BLaER1 (cell line): ENCODE measurements at regions not wholly inside any gene's neighbourhood (a gene's known extent, or its start where the extent isn't known, plus 50 kb on each side); places are given as distances from the start of the nearest gene placed in this dataset.

Experiments used
- H3K27ac ChIP-seq: shearing (Covaris generic); formaldehyde crosslinking; 2 replicates; pipeline ENCODE4 v1.8.1; 2022
- H3K27me3 ChIP-seq: shearing (Covaris generic); formaldehyde crosslinking; 2 replicates; pipeline ENCODE4 v1.8.1; 2022
- H3K36me3 ChIP-seq: shearing (Covaris generic); formaldehyde crosslinking; 2 replicates; pipeline ENCODE4 v1.8.1; 2022
- H3K4me1 ChIP-seq: shearing (Covaris generic); formaldehyde crosslinking; 2 replicates; pipeline ENCODE4 v1.8.1; 2022
- H3K4me2 ChIP-seq: shearing (Covaris generic); formaldehyde crosslinking; 2 replicates; pipeline ENCODE4 v1.8.1; 2022
- H3K4me3 ChIP-seq: shearing (Covaris generic); formaldehyde crosslinking; 2 replicates; pipeline ENCODE4 v1.8.1; 2022
- H3K9ac ChIP-seq: shearing (Covaris generic); formaldehyde crosslinking; 2 replicates; pipeline ENCODE4 v1.8.1; 2022
- H3K9me3 ChIP-seq: shearing (Covaris generic); formaldehyde crosslinking; 2 replicates; pipeline ENCODE4 v1.8.1; 2022
- H4K20me1 ChIP-seq: shearing (Covaris generic); formaldehyde crosslinking; 2 replicates; pipeline ENCODE4 v1.8.1; 2022
- Cebpa-rat ChIP-seq: shearing (Covaris generic); IDR thresholded peaks from 2 replicates; pipeline ENCODE4 v1.8.1; 2022

DNA sequence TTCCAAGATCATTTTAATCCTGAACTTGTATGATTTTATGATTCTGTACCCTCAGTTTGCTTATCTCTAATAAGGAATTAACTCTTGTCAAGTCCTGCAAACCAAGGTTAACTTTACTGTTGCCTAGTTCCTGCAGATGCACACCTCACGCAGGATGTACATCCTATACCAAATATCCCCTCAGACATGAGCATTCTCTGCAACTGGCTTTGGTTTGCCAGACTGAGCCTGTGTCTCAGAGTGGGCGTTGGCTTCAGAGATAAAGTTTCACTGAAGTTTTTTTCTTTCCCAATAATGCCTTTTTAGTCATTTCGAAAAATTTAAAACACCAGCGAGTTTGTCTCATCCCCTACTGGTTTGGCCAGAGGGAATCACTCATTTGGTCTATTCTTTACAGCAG, 173.9 kb downstream of the NR2F2 start:
- Histone ChIP-seq H3K4me2 (no peak overlapping the region), H3K9ac (no peak overlapping the region), H3K27ac (no peak overlapping the region), H3K27me3 (no peaks in the 10 kb centered on the region), H3K36me3 (no peaks in the 10 kb centered on the region), H3K9me3 (no peaks in the 10 kb centered on the region), H3K4me1 (no peaks in the 10 kb centered on the region), H4K20me1 (no peaks in the 10 kb centered on the region), H3K4me3 (no peak overlapping the region)
- TF ChIP-seq Cebpa-rat, result no peak

DNA sequence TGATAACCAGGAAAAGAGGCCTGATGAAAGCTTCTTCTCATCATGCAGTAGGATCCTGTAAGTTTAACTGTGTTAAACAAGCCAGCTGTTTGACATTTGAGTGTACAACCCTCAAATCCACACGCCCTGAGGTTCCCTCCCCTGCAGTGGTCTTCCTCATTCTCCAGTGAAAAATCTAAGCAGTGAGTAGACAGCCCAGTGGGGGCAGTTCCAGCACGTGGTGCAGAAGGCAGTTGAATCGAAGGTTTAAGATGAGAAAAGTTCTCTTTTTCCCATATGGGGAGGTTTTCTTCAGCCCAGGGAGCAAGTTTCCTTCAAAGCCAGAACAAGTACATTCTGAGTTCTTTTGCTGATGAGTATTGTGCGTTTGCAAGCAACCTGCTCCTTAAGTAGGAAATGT, 174.5 kb downstream of the NR2F2 start:
- Histone ChIP-seq H3K4me3 (no peak overlapping the region), H3K4me2 (no peak overlapping the region), H3K9ac (no peak overlapping the region), H3K27ac (no peak overlapping the region), H3K4me1 (no peaks in the 10 kb centered on the region), H4K20me1 (no peaks in the 10 kb centered on the region), H3K27me3 (no peaks in the 10 kb centered on the region), H3K9me3 (no peaks in the 10 kb centered on the region), H3K36me3 (no peaks in the 10 kb centered on the region)
- TF ChIP-seq Cebpa-rat, result no peak

DNA sequence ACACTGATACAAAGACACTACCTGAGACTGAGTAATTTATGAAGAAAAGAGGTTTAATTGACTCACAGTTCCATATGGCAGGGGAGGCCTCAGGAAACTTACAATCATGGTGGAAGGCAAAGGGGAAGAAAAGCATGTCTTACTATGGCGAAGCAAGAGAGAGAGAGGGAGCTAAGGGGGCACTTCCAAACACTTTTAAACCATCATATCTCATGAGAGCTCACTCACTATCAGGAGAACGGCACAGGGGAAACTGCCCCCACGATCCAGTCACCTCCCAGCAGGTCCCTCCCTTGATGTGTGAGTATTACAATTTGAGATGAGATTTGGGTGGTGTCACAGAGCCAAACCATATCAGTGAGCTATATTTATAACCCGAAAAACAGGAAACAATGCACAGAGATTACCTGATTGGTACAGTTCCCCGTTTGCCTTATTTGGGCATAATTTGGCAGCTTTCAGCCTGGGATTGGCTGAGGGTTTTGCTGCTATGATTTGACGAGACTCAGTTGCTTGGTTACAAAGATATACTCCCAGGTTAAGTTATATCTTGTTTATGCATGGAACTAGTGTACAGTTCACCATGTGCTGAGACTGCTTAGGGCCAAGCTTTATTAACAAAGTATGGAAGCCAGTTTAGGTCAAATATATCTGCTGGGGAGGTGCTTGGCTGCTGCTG, 184.2 kb downstream of the NR2F2 start:
- Histone ChIP-seq H3K4me3 (no peak overlapping the region), H3K4me2 (no peak overlapping the region), H4K20me1 (no peaks in the 10 kb centered on the region), H3K36me3 (no peaks in the 10 kb centered on the region), H3K27ac (no peak overlapping the region), H3K9ac (no peak overlapping the region), H3K27me3 (no peaks in the 10 kb centered on the region), H3K9me3 (no peaks in the 10 kb centered on the region), H3K4me1 (no peaks in the 10 kb centered on the region)
- no peak for TF ChIP-seq Cebpa-rat

DNA sequence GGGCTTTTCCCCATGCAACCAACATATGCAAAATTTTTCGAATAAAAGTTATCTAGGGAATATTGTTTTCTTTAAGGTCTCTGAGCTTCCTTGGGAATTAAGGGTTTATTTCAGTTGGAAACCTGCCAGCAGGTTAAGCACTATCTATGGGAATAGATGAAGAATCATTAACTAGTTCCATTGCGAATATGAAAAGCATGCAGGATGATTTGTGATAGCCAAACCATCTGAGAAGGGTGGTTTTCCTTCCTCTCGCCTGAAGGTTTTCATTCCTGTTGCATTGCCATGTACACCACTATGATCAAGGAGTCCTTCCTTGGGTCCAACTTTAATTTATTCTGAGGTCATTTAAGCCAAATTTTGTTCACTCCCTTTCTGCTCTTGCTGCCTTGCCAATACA, 184.9 kb downstream of the NR2F2 start:
- H3K9ac ChIP-seq, result no peak overlapping the region
- H3K9me3 ChIP-seq, result no peaks in the 10 kb centered on the region
- H4K20me1 ChIP-seq, result no peaks in the 10 kb centered on the region
- H3K4me3 ChIP-seq, result no peak overlapping the region
- TF ChIP-seq Cebpa-rat, result no peak
- no peaks in the 10 kb centered on the region for H3K36me3 ChIP-seq
- H3K4me2 ChIP-seq, result no peak overlapping the region
- H3K27ac ChIP-seq, result no peak overlapping the region
- H3K4me1 ChIP-seq, result no peaks in the 10 kb centered on the region
- no peaks in the 10 kb centered on the region for H3K27me3 ChIP-seq

DNA sequence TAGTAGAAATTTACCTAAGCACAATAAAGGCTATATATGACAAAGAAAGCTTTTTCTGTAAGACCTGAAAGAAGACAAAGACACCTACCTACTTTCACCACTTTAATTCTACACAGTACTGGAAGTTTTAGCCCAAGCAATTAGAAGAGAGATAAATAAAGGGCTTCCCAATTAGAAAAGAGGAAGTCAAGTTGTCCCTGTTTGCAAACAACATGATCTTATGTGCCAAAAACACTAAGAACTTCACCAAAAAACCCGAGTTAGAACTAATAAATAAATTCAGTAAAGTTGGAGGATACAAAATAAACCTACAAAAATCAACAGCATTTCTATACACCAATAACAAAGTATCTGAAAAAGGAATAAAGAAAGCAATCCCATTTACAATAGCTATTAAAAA, 190.9 kb downstream of the NR2F2 start:
- H3K27me3 ChIP-seq, result no peaks in the 10 kb centered on the region
- no peak overlapping the region for H3K4me2 ChIP-seq
- H4K20me1 ChIP-seq, result no peaks in the 10 kb centered on the region
- no peak for TF ChIP-seq Cebpa-rat
- H3K36me3 ChIP-seq, result no peaks in the 10 kb centered on the region
- peaks cover 5% of the 10 kb centered on the region for H3K9me3 ChIP-seq
- no peak overlapping the region for H3K9ac ChIP-seq
- no peak overlapping the region for H3K27ac ChIP-seq
- H3K4me3 ChIP-seq, result no peak overlapping the region
- H3K4me1 ChIP-seq, result no peaks in the 10 kb centered on the region

DNA sequence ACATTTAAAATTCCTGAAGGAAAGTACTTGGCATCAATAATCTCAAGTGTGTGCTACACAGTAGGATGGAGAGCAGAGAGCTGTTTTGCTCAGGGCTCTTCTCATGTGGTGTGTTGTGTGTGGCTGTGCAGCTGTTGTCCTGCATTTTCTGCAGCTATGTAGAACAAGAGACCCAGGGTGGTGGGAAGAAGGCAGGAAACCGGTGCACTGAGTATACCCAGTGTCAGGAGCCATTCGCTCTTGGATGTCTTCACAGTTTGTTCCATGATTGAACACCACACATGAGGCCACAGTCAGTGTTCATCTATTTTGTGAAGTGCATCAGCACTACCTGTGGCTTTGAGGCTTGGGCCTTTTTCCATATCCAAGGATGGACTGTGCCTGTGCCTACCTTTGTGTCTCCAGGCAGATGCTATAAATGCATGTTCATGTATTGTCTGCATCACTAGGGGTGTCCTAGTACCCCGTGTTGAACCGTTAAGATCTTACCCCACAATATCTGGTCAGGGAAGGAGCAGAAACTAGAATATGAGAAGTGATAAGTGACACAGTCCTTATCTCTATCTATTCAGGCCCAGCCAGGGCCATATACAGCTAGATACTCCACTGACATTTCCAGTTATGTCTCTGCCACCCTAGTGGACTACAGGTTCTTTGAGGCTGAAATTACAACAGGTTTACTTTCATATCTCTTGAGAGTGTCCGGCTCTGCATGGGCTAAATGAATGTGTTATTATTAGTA, 194.3 kb downstream of the NR2F2 start:
- Histone ChIP-seq H3K9ac (no peak overlapping the region), H3K4me2 (no peak overlapping the region), H3K27ac (no peak overlapping the region), H3K9me3 (peaks cover 5% of the 10 kb centered on the region), H4K20me1 (no peaks in the 10 kb centered on the region), H3K27me3 (no peaks in the 10 kb centered on the region), H3K36me3 (no peaks in the 10 kb centered on the region), H3K4me1 (no peaks in the 10 kb centered on the region), H3K4me3 (no peak overlapping the region)
- TF ChIP-seq Cebpa-rat, result no peak

DNA sequence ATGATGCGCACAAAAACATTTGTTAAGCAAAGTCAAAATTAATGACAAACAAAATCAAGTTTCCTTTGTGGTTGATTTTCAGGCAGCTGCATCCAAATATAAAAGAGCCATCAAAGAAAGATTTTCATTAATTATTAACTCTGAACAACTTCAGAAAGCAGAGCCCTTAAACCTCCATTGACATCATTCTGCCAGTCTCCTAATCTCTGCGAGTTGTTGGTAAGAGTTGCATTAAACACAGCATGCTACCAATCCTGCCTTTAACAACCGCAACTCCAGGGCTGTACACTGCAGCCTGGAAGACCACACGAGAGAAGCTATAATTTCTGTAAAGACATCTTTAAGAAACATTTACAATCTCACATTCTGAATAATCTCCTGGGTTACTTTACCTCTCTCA, 204.6 kb downstream of the NR2F2 start:
- Histone ChIP-seq H4K20me1 (no peaks in the 10 kb centered on the region), H3K4me1 (no peaks in the 10 kb centered on the region), H3K4me3 (no peak overlapping the region), H3K27ac (no peak overlapping the region), H3K9me3 (no peaks in the 10 kb centered on the region), H3K9ac (no peak overlapping the region), H3K36me3 (no peaks in the 10 kb centered on the region), H3K27me3 (no peaks in the 10 kb centered on the region), H3K4me2 (no peak overlapping the region)
- TF ChIP-seq Cebpa-rat, result no peak

DNA sequence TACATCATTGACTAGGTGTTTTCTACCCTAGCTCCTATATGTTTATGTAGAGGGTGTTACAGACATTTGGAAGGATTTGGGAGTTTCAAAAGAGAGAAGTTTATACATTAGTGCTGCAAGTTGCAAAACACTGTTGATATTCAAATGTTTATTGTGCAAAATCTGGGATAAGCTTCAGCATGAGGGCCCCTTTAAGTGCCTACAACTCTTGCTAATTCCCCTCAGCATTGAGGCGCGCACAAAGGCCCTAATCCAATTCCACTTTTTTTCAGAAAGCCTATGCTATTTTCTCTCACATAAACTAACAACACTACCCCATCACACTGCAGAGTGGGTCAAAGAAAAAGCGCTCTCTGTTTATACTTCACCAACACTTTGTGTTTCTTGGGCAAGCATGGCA, 208.0 kb downstream of the NR2F2 start:
- no peaks in the 10 kb centered on the region for H3K4me1 ChIP-seq
- no peaks in the 10 kb centered on the region for H4K20me1 ChIP-seq
- H3K36me3 ChIP-seq, result no peaks in the 10 kb centered on the region
- no peak overlapping the region for H3K9ac ChIP-seq
- H3K4me2 ChIP-seq, result no peak overlapping the region
- H3K27ac ChIP-seq, result no peak overlapping the region
- H3K9me3 ChIP-seq, result no peaks in the 10 kb centered on the region
- H3K4me3 ChIP-seq, result no peak overlapping the region
- no peak for TF ChIP-seq Cebpa-rat
- H3K27me3 ChIP-seq, result no peaks in the 10 kb centered on the region

DNA sequence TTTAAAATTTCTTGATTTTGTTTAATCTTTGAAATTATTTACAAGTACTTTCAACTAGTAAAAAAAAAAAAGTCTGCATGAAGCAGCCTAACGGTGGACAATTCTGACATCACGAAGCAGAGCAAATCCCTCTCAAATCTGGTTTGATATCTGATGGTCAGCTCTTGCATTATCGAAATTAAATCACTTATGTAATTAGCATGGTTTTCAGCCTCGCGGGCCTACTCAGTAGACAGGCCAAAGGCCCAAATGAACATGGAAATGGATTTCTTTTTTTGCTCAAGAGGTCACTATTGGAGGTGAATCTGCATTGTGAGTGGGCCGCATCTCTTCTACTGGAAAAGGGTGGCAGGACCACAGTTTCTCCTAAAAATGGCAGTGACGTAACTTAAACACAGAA, 209.8 kb downstream of the NR2F2 start:
- TF ChIP-seq Cebpa-rat, result no peak
- no peaks in the 10 kb centered on the region for H3K36me3 ChIP-seq
- H3K27me3 ChIP-seq, result no peaks in the 10 kb centered on the region
- H3K4me3 ChIP-seq, result no peak overlapping the region
- no peak overlapping the region for H3K4me2 ChIP-seq
- no peak overlapping the region for H3K9ac ChIP-seq
- no peaks in the 10 kb centered on the region for H3K9me3 ChIP-seq
- no peak overlapping the region for H3K27ac ChIP-seq
- no peaks in the 10 kb centered on the region for H3K4me1 ChIP-seq
- H4K20me1 ChIP-seq, result no peaks in the 10 kb centered on the region

DNA sequence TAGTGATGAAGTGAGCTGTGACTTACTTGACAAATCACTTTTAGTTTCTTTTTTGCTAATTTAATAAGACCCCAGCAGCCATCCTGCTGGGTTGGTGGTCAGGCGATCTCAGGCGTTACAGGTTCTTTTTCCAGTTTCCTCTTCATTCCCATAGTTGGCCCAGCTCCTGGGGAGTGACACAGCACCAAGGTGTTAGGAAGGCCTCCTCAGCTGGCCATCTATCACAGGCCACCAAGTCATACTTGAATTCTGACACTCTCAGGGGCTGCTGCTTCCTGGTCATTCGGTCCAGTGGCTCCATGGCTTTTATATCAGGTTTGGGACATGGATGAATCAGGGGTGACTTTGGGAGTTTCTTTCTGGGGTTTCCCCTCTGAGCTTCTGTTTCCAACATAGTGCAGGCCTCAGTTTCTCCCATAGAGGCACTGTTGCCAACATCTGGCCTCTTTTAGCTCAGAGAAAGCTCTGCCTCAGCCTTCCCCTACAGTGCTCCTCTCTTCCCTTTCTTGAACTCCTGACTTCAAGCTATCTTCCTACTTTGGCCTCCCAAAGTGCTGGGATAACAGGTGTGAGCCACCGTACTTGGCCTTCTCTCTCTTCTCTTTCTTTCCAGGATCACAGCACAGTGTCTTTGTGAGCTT, 211.8 kb downstream of the NR2F2 start:
- no peak overlapping the region for H3K4me2 ChIP-seq
- no peaks in the 10 kb centered on the region for H4K20me1 ChIP-seq
- H3K27me3 ChIP-seq, result no peaks in the 10 kb centered on the region
- H3K4me1 ChIP-seq, result no peaks in the 10 kb centered on the region
- no peaks in the 10 kb centered on the region for H3K36me3 ChIP-seq
- H3K9me3 ChIP-seq, result no peaks in the 10 kb centered on the region
- H3K27ac ChIP-seq, result no peak overlapping the region
- no peak for TF ChIP-seq Cebpa-rat
- H3K9ac ChIP-seq, result no peak overlapping the region
- H3K4me3 ChIP-seq, result no peak overlapping the region
